Trophoblast cell (in vitro differentiated cells and primary cell): ENCODE measurements at regions not wholly inside any gene's neighbourhood (a gene's known extent, or its start where the extent isn't known, plus 50 kb on each side); places are given as distances from the start of the nearest gene placed in this dataset.

ENCODE experiments used
- DNase-seq, 2 donors: peaks; one replicate each; pipeline ENCODE4 v3.0.0-alpha.2; 2016
- H2AFZ ChIP-seq: 2 replicates; pipeline ENCODE4 v1.6.1; 2013; ENCODE audit warnings: low read length, moderate library complexity, mild to moderate bottlenecking; ENCODE audit not compliant: insufficient read depth, poor library complexity
- H2AK5ac ChIP-seq: 2 replicates; pipeline ENCODE4 v1.6.1; 2013; ENCODE audit warnings: mild to moderate bottlenecking, low read length
- H2BK120ac ChIP-seq: 2 replicates; pipeline ENCODE4 v1.6.1; 2013; ENCODE audit warnings: low read length, mild to moderate bottlenecking, moderate library complexity; ENCODE audit not compliant: insufficient read depth, poor library complexity
- H2BK12ac ChIP-seq: 2 replicates; pipeline ENCODE4 v1.6.1; 2013; ENCODE audit warnings: mild to moderate bottlenecking, low read length, moderate library complexity
- H2BK5ac ChIP-seq: 2 replicates; pipeline ENCODE4 v1.6.1; 2013; ENCODE audit warnings: low read length, low read depth, moderate library complexity, mild to moderate bottlenecking; ENCODE audit not compliant: poor library complexity
- H3K14ac ChIP-seq: 2 replicates; pipeline ENCODE4 v1.6.1; 2013; ENCODE audit warnings: mild to moderate bottlenecking, low read length
- H3K18ac ChIP-seq: 2 replicates; pipeline ENCODE4 v1.6.1; 2013; ENCODE audit warnings: mild to moderate bottlenecking, low read length
- H3K23ac ChIP-seq: 2 replicates; pipeline ENCODE4 v1.6.1; 2013; ENCODE audit warnings: low read length
- H3K27ac ChIP-seq: 2 replicates; pipeline ENCODE4 v1.5.1; 2013; ENCODE audit warnings: low read depth, mild to moderate bottlenecking, inconsistent platforms, low read length, moderate library complexity
- H3K27me3 ChIP-seq: 2 replicates; pipeline ENCODE4 v1.6.1; 2013; ENCODE audit warnings: inconsistent platforms, mild to moderate bottlenecking, low read length, moderate library complexity; ENCODE audit not compliant: insufficient read depth
- H3K36me3 ChIP-seq, 2 experiments: 1 replicate in 1 of 2; 2 replicates in 1 of 2; pipeline ENCODE4 v1.6.1; 2013; ENCODE audit warnings: low read length in 2 of 2, mild to moderate bottlenecking in 2 of 2, moderate library complexity in 1 of 2; ENCODE audit not compliant: insufficient read depth in 2 of 2, control insufficient read depth in 1 of 2
- H3K4ac ChIP-seq: 2 replicates; pipeline ENCODE4 v1.6.1; 2013; ENCODE audit warnings: low read depth, mild to moderate bottlenecking, low read length, moderate library complexity
- H3K4me1 ChIP-seq, 2 experiments: 1 replicate in 1 of 2; 2 replicates in 1 of 2; pipeline ENCODE4 v1.6.1; 2013; ENCODE audit warnings: low read length in 2 of 2, mild to moderate bottlenecking in 2 of 2, moderate library complexity in 1 of 2; ENCODE audit not compliant: insufficient read depth in 2 of 2, control insufficient read depth in 1 of 2
- H3K4me2 ChIP-seq: 2 replicates; pipeline ENCODE4 v1.6.1; 2013; ENCODE audit warnings: inconsistent platforms, mild to moderate bottlenecking, low read length, moderate library complexity
- H3K4me3 ChIP-seq: 2 replicates; pipeline ENCODE4 v1.5.1; 2013; ENCODE audit warnings: mild to moderate bottlenecking, low read depth, low read length, inconsistent platforms
- H3K79me1 ChIP-seq: one replicate; pipeline ENCODE4 v1.6.1; 2013; ENCODE audit warnings: low read length
- H3K79me2 ChIP-seq: 2 replicates; pipeline ENCODE4 v1.6.1; 2013; ENCODE audit warnings: low read length, mild to moderate bottlenecking; ENCODE audit not compliant: control insufficient read depth, insufficient read depth, poor library complexity
- H3K9ac ChIP-seq: 2 replicates; pipeline ENCODE4 v1.6.1; 2013; ENCODE audit warnings: mild to moderate bottlenecking, low read length
- H3K9me3 ChIP-seq: 2 replicates; pipeline ENCODE4 v1.6.1; 2013; ENCODE audit warnings: low read depth, mild to moderate bottlenecking, control low read depth, inconsistent platforms, low read length; ENCODE audit not compliant: insufficient read depth
- H4K12ac ChIP-seq: 2 replicates; pipeline ENCODE4 v1.6.1; 2013; ENCODE audit warnings: low read depth, mild to moderate bottlenecking, low read length, moderate library complexity
- H4K8ac ChIP-seq: 2 replicates; pipeline ENCODE4 v1.6.1; 2013; ENCODE audit warnings: low read depth, mild to moderate bottlenecking, low read length, moderate library complexity
- H4K91ac ChIP-seq: one replicate; pipeline ENCODE4 v1.6.1; 2013; ENCODE audit warnings: low read depth, mild to moderate bottlenecking, low read length, moderate library complexity
- WGBS: extraction: QIAGEN DNeasy Blood & Tissue Kit; methylation state at CpG from one replicate; pipeline ENCODE4 v1.1.7; 2013; ENCODE audit warnings: missing lambda C conversion rate; ENCODE audit not compliant: insufficient read length, insufficient coverage; ENCODE audit errors: extremely low coverage; 5-methylcytosine and 5-hydroxymethylcytosine counted together

DNA sequence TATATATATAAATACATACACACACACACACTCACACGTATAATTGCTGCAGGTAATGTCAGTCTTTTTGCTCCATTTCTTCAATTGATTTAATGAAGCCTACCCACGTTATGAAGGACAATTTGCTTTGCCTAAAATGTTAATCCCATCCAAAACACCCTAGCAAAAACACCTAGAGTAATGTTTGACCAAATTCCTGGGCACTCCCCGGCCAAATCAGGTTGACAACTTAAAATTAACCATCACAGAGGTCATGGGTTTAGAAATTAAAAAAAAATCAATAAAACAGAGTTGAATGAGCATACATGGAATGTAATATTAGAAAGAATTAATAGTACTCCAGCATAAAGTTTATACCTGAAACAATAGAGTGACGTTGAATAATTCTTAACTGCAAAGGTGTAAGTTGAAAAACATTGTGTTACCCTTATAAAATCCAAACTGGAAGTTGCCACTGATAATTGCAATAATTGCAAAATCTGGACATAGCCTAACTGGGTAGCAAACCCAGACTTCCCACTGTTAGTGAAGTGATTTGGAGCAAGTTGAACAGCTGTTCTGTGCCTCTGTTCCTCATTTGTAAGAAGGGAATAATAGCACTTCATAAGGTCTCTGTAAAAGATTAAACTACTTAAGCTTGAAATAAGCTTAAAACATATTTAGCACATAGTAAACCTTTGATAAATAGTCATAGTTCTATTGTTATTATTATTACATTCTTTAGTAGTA, 2120.5 kb downstream of the PCDH7 start:
- Histone ChIP-seq H3K18ac (no peak overlapping the region), H3K9ac (no peak overlapping the region), H3K79me1 (no peaks in the 10 kb centered on the region), H3K4me1 (no peaks in the 10 kb centered on the region), H2AFZ (no peak overlapping the region), H4K12ac (no peak overlapping the region), H3K4me3 (no peak overlapping the region), H3K79me2 (no peaks in the 10 kb centered on the region), H3K23ac (no peak overlapping the region), H3K4me2 (no peak overlapping the region), H3K36me3 (no peaks in the 10 kb centered on the region), H3K27ac (no peak overlapping the region), H4K91ac (no peak overlapping the region), H3K9me3 (no peaks in the 10 kb centered on the region), H2BK120ac (no peak overlapping the region), H2BK5ac (no peak overlapping the region), H4K8ac (no peak overlapping the region), H3K27me3 (no peaks in the 10 kb centered on the region), H2BK12ac (no peak overlapping the region), H3K14ac (no peak overlapping the region), H2AK5ac (no peak overlapping the region), H3K4ac (no peak overlapping the region)
- no CpG with 5 or more reads among the region's 4 CpGs for whole genome bisulfite sequencing
- no peak for DNase-seq

- Histone ChIP-seq H3K4me2 (no peak overlapping the region), H3K27ac (no peak overlapping the region), H4K8ac (no peak overlapping the region), H2BK120ac (no peak overlapping the region), H3K79me1 (no peaks in the 10 kb centered on the region), H2AK5ac (no peak overlapping the region), H2AFZ (no peak overlapping the region), H3K79me2 (no peaks in the 10 kb centered on the region), H3K23ac (no peak overlapping the region), H3K9ac (no peak overlapping the region), H4K12ac (no peak overlapping the region), H3K4me1 (no peaks in the 10 kb centered on the region), H3K27me3 (no peaks in the 10 kb centered on the region), H3K4ac (no peak overlapping the region), H2BK12ac (no peak overlapping the region), H3K9me3 (no peaks in the 10 kb centered on the region), H2BK5ac (no peak overlapping the region), H3K18ac (no peak overlapping the region), H3K36me3 (no peaks in the 10 kb centered on the region), H3K14ac (no peak overlapping the region), H3K4me3 (no peak overlapping the region), H4K91ac (no peak overlapping the region)
- no peak for DNase-seq
- WGBS, result no CpG with 5 or more reads among the region's 1 CpG
Observed at GRCh38 chr4:32841217-32841616, 2121.0 kb downstream of the PCDH7 start.

DNA sequence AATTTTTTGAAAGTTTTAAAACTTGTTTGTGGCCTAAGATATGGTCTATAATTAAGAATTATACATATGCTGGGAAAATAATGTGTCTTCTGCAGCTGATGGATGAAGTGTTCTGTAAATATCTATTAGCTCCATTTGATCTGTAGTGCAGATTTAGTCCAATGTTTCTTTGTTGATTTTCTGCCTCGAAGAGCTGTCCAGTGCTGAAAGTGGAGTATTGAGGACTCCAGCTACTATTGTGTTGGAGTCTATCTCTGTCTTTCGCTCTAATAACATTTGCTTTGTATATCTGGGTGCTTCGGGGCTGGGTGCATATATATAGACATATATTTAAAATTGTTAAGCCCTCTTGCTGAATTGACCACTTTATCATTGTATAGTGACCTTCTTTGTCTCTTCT, 2127.3 kb downstream of the PCDH7 start:
- no peak overlapping the region for H4K12ac ChIP-seq

GRCh38 chr4:32855622-32856021, 2135.5 kb downstream of the PCDH7 start:
- Histone ChIP-seq H3K14ac (no peak overlapping the region), H3K4ac (no peak overlapping the region), H3K4me3 (no peak overlapping the region), H3K4me1 (no peaks in the 10 kb centered on the region), H2BK5ac (no peak overlapping the region), H4K91ac (no peak overlapping the region), H2AFZ (no peak overlapping the region), H3K27me3 (no peaks in the 10 kb centered on the region), H2BK120ac (no peak overlapping the region), H3K4me2 (no peak overlapping the region), H3K27ac (no peak overlapping the region), H3K79me1 (no peaks in the 10 kb centered on the region), H3K18ac (no peak overlapping the region), H3K23ac (no peak overlapping the region), H2BK12ac (no peak overlapping the region), H4K8ac (no peak overlapping the region), H3K36me3 (no peaks in the 10 kb centered on the region), H3K9me3 (no peaks in the 10 kb centered on the region), H3K9ac (no peak overlapping the region), H3K79me2 (no peaks in the 10 kb centered on the region), H2AK5ac (no peak overlapping the region), H4K12ac (no peak overlapping the region)
- WGBS, result no CpG with 5 or more reads among the region's 2 CpGs
- DNase-seq, result no peak

More for the DNA sequence above, 2127.3 kb downstream of the PCDH7 start:
- H3K14ac ChIP-seq, result no peak overlapping the region
- H3K36me3 ChIP-seq, result no peaks in the 10 kb centered on the region
- H4K91ac ChIP-seq, result no peak overlapping the region
- no peak overlapping the region for H3K4me2 ChIP-seq
- no CpG with 5 or more reads among the region's 3 CpGs for WGBS
- no peak overlapping the region for H2BK12ac ChIP-seq
- H3K27me3 ChIP-seq, result no peaks in the 10 kb centered on the region
- H2BK5ac ChIP-seq, result no peak overlapping the region
- H2AK5ac ChIP-seq, result no peak overlapping the region
- no peaks in the 10 kb centered on the region for H3K79me2 ChIP-seq
- H3K4me1 ChIP-seq, result no peaks in the 10 kb centered on the region
- H4K8ac ChIP-seq, result no peak overlapping the region
- H2AFZ ChIP-seq, result no peak overlapping the region
- no peak for DNase-seq
- no peaks in the 10 kb centered on the region for H3K9me3 ChIP-seq
- no peak overlapping the region for H3K4ac ChIP-seq
- no peaks in the 10 kb centered on the region for H3K79me1 ChIP-seq
- H3K27ac ChIP-seq, result no peak overlapping the region
- H2BK120ac ChIP-seq, result no peak overlapping the region
- H3K4me3 ChIP-seq, result no peak overlapping the region
- no peak overlapping the region for H3K9ac ChIP-seq
- no peak overlapping the region for H3K18ac ChIP-seq
- no peak overlapping the region for H3K23ac ChIP-seq
